ENCODE measurements at regions not wholly inside any gene's neighbourhood (a gene's known extent, or its start where the extent isn't known, plus 50 kb on each side); places are given as distances from the start of the nearest gene placed in this dataset.

- TF ChIP-seq CTCF (IDR thresholded peaks at IDR 0.05; ENCODE audit: unreplicated experiment), result no peak
- no peak for DNase-seq (ENCODE audit: low spot score in 2 of 2, unreplicated experiment in 2 of 2)
- Mint-ChIP-seq H3K27ac (no peak overlapping the region), H3K4me1 (peaks cover 15% of the 10 kb centered on the region), H3K4me3 (no peak overlapping the region), H3K9me3 (no peaks in the 10 kb centered on the region), H3K27me3 (ENCODE audit: low read depth) (peaks cover 17% of the 10 kb centered on the region), H3K36me3 (no peaks in the 10 kb centered on the region)
Observed at GRCh38 chr20:55513954-55514353, 491.4 kb downstream of the CBLN4 start.

DNA sequence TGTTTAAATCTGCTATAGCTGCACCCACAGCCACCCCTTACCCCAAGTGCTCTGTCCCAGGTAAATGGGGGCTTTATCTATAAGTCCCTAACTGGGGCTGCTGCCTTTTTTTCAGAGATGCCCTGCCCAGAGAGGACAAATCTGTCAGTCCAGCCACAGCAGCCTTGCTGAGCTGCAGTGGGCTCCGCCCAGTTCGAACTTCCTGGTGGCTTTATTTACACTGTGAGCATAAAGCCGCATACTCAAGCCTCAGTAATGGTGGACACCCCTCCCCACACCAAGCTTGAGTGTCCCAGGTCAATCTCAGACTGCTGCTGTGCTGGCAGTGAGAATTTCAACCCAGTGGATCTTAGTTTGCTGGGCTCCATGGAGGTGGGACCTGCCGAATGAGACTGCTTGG is 505.2 kb downstream of the CBLN4 start:
- Mint-ChIP-seq H3K27ac (no peak overlapping the region), H3K4me1 (no peaks in the 10 kb centered on the region), H3K36me3 (no peaks in the 10 kb centered on the region), H3K9me3 (peaks cover 14% of the 10 kb centered on the region), H3K27me3 (ENCODE audit: low read depth) (peaks cover 7% of the 10 kb centered on the region), H3K4me3 (no peak overlapping the region)
- no peak for TF ChIP-seq CTCF (IDR thresholded peaks at IDR 0.05; ENCODE audit: unreplicated experiment)
- DNase-seq (ENCODE audit: low spot score in 2 of 2, unreplicated experiment in 2 of 2), result no peak

GRCh38 chr20:55488593-55488992 is 516.7 kb downstream of the CBLN4 start:
- no peak for DNase-seq (ENCODE audit: low spot score in 2 of 2, unreplicated experiment in 2 of 2)
- no peaks in the 10 kb centered on the region for H3K4me1 Mint-ChIP-seq
- H3K4me3 Mint-ChIP-seq, result no peak overlapping the region
- H3K36me3 Mint-ChIP-seq, result no peaks in the 10 kb centered on the region
- TF ChIP-seq CTCF (IDR thresholded peaks at IDR 0.05; ENCODE audit: unreplicated experiment), result no peak
- H3K27ac Mint-ChIP-seq, result no peak overlapping the region
- H3K9me3 Mint-ChIP-seq, result peaks cover 11% of the 10 kb centered on the region
- peaks cover 5% of the 10 kb centered on the region for H3K27me3 Mint-ChIP-seq (ENCODE audit: low read depth)

DNA sequence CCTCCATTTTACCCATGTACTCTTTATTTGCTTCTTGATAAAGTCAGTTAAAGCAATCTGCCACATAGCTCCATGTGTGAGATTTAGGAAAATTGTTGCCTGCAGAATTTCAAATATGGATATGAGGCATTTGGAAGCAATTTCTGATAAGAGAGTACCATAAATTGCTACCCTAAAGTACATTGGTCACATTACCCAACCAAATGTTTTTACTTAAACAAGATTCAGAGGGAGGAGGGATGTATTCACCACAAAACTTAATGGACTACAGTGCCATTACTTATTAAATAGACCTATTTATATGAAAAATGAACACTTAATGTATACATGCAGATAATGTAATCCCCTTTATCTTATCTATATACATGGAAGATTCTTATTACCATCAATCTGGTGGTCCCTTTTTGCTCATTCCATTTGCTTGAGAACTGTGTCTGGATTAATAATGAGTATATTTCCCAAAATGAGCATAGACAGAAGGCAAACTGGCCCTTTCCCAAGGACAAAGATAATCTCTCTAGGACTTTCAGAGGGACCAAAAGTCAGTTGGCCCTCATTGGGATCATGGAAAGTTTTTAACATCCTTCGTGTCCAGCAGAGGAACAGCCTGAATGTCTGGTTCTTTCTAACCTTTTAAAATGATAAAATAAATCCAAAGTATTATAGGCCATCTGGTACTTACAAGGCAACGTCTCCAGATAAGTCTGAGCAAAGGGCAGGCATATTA is 526.4 kb downstream of the CBLN4 start:
- Mint-ChIP-seq H3K4me1 (no peaks in the 10 kb centered on the region), H3K4me3 (no peak overlapping the region), H3K36me3 (no peaks in the 10 kb centered on the region), H3K27me3 (ENCODE audit: low read depth) (peaks cover 34% of the 10 kb centered on the region), H3K27ac (peak overlapping the region; percentile 47), H3K9me3 (no peaks in the 10 kb centered on the region)
- no peak for TF ChIP-seq CTCF (IDR thresholded peaks at IDR 0.05; ENCODE audit: unreplicated experiment)
- no peak for DNase-seq (ENCODE audit: low spot score in 2 of 2, unreplicated experiment in 2 of 2)

GRCh38 chr20:55472704-55473103 is 532.6 kb downstream of the CBLN4 start:
- H3K4me3 Mint-ChIP-seq, result no peak overlapping the region
- H3K27ac Mint-ChIP-seq, result no peak overlapping the region
- H3K27me3 Mint-ChIP-seq (ENCODE audit: low read depth), result peaks cover 24% of the 10 kb centered on the region
- H3K36me3 Mint-ChIP-seq, result no peaks in the 10 kb centered on the region
- TF ChIP-seq CTCF (IDR thresholded peaks at IDR 0.05; ENCODE audit: unreplicated experiment), result no peak
- no peak for DNase-seq (ENCODE audit: low spot score in 2 of 2, unreplicated experiment in 2 of 2)
- no peaks in the 10 kb centered on the region for H3K9me3 Mint-ChIP-seq
- no peaks in the 10 kb centered on the region for H3K4me1 Mint-ChIP-seq

All from mesothelial cell of epicardium (in vitro differentiated cells).